HK-2 (cell line): ENCODE measurements at regions not wholly inside any gene's neighbourhood (a gene's known extent, or its start where the extent isn't known, plus 50 kb on each side); places are given as distances from the start of the nearest gene placed in this dataset.

ENCODE experiments used
- DNase-seq: peaks from one replicate; pipeline ENCODE4 v3.0.0-alpha.2; 2018; ENCODE audit not compliant: unreplicated experiment

DNA sequence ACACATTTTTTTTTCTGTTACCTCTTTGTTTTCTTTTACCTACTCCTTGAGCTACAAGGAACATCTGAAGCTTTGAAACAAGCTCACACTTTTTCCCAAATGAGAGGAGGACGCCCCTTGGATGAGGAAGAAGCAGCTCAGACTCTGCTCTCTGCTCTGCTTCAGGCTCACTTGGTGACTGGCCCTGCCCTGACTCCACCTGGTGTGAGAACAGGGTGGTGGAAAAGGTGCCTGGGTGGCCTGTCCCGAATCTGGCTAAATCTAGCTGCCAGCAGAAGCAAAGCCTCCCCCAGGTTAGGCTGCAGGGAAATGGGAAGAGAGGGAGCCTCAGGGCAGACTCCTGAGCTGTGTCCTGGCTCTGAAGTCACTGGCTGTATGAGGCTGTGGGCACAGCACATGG, 68.0 kb upstream of the CEACAM8 start:
- DNase-seq = no peak

DNA sequence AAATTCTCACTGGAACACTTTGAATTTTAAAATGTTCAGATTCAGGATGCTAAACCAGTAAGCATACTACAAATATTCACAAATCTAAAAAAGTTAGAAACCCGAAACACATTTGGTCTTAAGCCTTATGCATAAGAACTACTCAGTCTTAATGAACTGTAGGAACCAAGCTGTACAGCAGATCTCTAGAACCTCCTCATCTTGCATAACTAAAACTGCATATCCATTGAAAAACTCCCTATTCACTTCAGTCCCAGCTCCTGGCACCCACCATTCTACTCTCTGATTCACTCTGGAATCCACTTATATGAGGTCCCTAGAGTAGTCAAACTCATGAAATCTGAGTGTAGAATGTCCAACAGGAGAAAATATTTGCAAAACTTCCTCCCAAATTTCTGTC, 65.6 kb upstream of the CEACAM8 start:
- DNase-seq = no peak

DNA sequence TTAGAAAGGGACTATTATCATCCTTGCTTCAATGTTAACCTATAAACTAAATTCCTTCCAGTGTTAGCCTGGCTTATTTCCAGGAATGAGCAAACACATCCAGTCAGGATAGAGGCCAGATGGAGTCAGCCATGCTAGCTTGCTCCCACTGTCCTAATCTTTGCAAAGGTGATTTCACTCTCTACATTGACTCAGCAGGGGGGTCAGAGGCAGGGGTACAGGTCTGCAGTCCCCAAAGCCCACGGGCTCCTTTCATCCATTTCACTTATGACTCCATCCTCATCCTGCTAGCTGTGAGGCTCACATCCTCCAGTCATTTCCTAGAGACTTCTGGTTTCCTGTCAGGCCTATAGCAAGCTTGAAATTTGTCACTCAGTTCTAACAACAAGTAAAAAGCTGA, 63.4 kb upstream of the CEACAM8 start:
- DNase-seq = no peak

GRCh38 chr19:42657556-42657955, 62.8 kb upstream of the CEACAM8 start:
- peak; percentile 29 for DNase-seq

- no peak for DNase-seq
Measured at GRCh38 chr19:42655748-42656147, 61.0 kb upstream of the CEACAM8 start.

DNA sequence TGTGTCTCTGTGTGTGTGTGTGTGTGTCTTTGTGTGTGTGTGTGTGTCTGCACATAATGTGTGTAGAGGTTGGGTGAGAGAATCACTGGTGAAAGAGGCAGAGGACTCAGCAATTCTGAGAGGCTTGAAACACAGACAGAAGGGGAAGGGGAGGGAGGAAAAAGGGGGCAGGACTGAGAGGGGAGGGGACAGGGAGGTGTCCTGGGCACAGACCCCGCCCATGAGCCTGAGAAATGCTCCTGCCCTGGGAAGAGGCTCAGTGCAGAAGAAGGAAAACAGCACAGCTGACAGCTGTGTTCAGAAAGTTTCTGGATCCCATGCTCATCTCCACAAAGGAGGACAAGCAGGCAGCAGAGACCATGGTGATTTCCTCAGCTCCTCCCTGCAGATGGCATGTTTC, 59.1 kb upstream of the CEACAM8 start:
- no peak for DNase-seq

DNA sequence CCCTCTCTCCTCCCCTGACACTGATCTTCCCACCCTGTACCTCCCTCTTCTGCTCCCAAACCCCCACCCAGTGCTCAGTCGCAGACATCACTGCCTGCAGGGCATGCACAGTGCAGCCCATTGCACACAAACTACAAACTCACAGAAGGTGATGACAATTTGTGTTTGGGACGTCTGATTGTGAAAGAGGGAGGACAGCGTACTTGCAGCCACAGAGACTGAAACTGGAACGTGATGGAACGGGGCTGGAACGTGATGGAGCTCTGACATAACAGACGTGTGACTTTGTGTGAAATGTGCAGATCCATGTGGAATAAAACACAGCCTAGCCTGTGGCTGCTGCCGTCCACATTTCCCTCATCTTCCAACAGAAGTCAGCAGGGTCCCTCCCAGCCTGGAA, 57.3 kb upstream of the CEACAM8 start:
- no peak for DNase-seq
